SIG-M5 treated with dmso at 0.1 percent for 504 hours (cell line): ENCODE measurements at regions not wholly inside any gene's neighbourhood (a gene's known extent, or its start where the extent isn't known, plus 50 kb on each side); places are given as distances from the start of the nearest gene placed in this dataset.

ENCODE experiments used
- DNase-seq: peaks from one replicate; lab custom pipeline; 2025; ENCODE audit not compliant: unreplicated experiment; lab: John Stamatoyannopoulos, UW

- no peak for DNase-seq
Measured at GRCh38 chr4:25527034-25527433, 128.6 kb upstream of the SLC34A2 start.

- DNase-seq, result no peak
Measured at GRCh38 chr4:25528391-25528790, 127.3 kb upstream of the SLC34A2 start.

- DNase-seq, result no peak
Measured at GRCh38 chr4:25531272-25531671, 124.4 kb upstream of the SLC34A2 start.

- no peak for DNase-seq
Measured at GRCh38 chr4:25532591-25532990, 123.1 kb upstream of the SLC34A2 start.

GRCh38 chr4:25533256-25533655 lies 122.4 kb upstream of the SLC34A2 start:
- DNase-seq, result no peak

GRCh38 chr4:25535278-25535677 lies 120.4 kb upstream of the SLC34A2 start:
- no peak for DNase-seq

GRCh38 chr4:25535701-25536473 lies 119.8 kb upstream of the SLC34A2 start:
- DNase-seq, result no peak

- no peak for DNase-seq
Measured at GRCh38 chr4:25536564-25537320, 118.9 kb upstream of the SLC34A2 start.

- DNase-seq, result no peak
Measured at GRCh38 chr4:25538430-25538829, 117.2 kb upstream of the SLC34A2 start.

- DNase-seq, result no peak
Measured at GRCh38 chr4:25539241-25539640, 116.4 kb upstream of the SLC34A2 start.

GRCh38 chr4:25540734-25541133 lies 114.9 kb upstream of the SLC34A2 start:
- no peak for DNase-seq

GRCh38 chr4:25547343-25547742 lies 108.3 kb upstream of the SLC34A2 start:
- no peak for DNase-seq

- no peak for DNase-seq
Measured at GRCh38 chr4:25549413-25549812, 106.2 kb upstream of the SLC34A2 start.

- DNase-seq, result no peak
Measured at GRCh38 chr4:25550376-25551030, 105.1 kb upstream of the SLC34A2 start.

GRCh38 chr4:25551605-25552004 lies 104.0 kb upstream of the SLC34A2 start:
- no peak for DNase-seq

- DNase-seq, result no peak
Measured at GRCh38 chr4:25552580-25553271, 102.9 kb upstream of the SLC34A2 start.

- no peak for DNase-seq
Measured at GRCh38 chr4:25559508-25559907, 96.1 kb upstream of the SLC34A2 start.

GRCh38 chr4:25560605-25561004 lies 95.0 kb upstream of the SLC34A2 start:
- no peak for DNase-seq

- no peak for DNase-seq
Measured at GRCh38 chr4:25563071-25563564, 92.5 kb upstream of the SLC34A2 start.

- DNase-seq, result no peak
Measured at GRCh38 chr4:25564836-25565235, 90.8 kb upstream of the SLC34A2 start.

- DNase-seq, result no peak
Measured at GRCh38 chr4:25567253-25567652, 88.4 kb upstream of the SLC34A2 start.
